ENCODE measurements at regions not wholly inside any gene's neighbourhood (a gene's known extent, or its start where the extent isn't known, plus 50 kb on each side); places are given as distances from the start of the nearest gene placed in this dataset.

GRCh38 chr9:32698706-32699277 lies 63.3 kb upstream of the TAF1L start:
- Histone ChIP-seq H3K27me3 (replicated peaks in 1 of 2; ENCODE audit: control insufficient read depth in 2 of 2, extremely low read depth in 1 of 2, insufficient read depth in 2 of 2, low read length in 1 of 2) (peaks cover 0 to 7% of the 10 kb centered on the region in 2 experiments), H3K36me3 (ENCODE audit: control insufficient read depth in 2 of 2, extremely low read depth in 1 of 2, insufficient read depth in 1 of 2, low read length in 1 of 2) (no peaks in the 10 kb centered on the region), H3K4me3 (ENCODE audit: control insufficient read depth in 1 of 2, extremely low read depth in 1 of 2, low read length in 1 of 2) (no peak overlapping the region), H3K27ac (ENCODE audit: low read length) (no peak overlapping the region), H3K4me1 (ENCODE audit: control insufficient read depth in 1 of 2, extremely low read depth in 1 of 2, insufficient read depth in 2 of 2, low read length in 2 of 2) (no peaks in the 10 kb centered on the region), H3K9me3 (no peaks in the 10 kb centered on the region)
- ChIA-PET POLR2A (no interaction called here), CTCF (no interaction called here)
- Mint-ChIP-seq H3K4me1 (no peaks in the 10 kb centered on the region), H3K4me3 (no peak overlapping the region), H3K27me3 (peaks cover 0 to 5% of the 10 kb centered on the region in 2 donors), H3K36me3 (no peaks in the 10 kb centered on the region), H3K27ac (no peak overlapping the region), H3K9me3 (no peaks in the 10 kb centered on the region)
- no peak for ATAC-seq (replicated peaks in 1 of 4)
- WGBS (ENCODE audit: insufficient coverage): 72% methylated on average over 5 of the region's 9 CpGs
- DNase-seq: no peak

- H3K27ac ChIP-seq (ENCODE audit: low read length): no peak overlapping the region
- Mint-ChIP-seq H3K27me3 (peaks cover 3 to 6% of the 10 kb centered on the region in 2 donors), H3K4me1 (no peaks in the 10 kb centered on the region), H3K4me3 (no peak overlapping the region), H3K36me3 (no peaks in the 10 kb centered on the region), H3K9me3 (no peaks in the 10 kb centered on the region), H3K27ac (no peak overlapping the region)
- H3K4me3 ChIP-seq (ENCODE audit: control insufficient read depth in 1 of 2, extremely low read depth in 1 of 2, low read length in 1 of 2): no peak overlapping the region
- no peaks in the 10 kb centered on the region for H3K9me3 ChIP-seq
- H3K36me3 ChIP-seq (ENCODE audit: control insufficient read depth in 2 of 2, extremely low read depth in 1 of 2, insufficient read depth in 1 of 2, low read length in 1 of 2): no peaks in the 10 kb centered on the region
- no peak for ATAC-seq (replicated peaks in 1 of 4)
- ChIA-PET CTCF (interaction anchor here in 1 of 2 donors (0.6 kb wide), 1 partner anchor 9 kb away, joined by 3 read pairs; no protein-coding TSS in a partner anchor), POLR2A (no interaction called here)
- 92% methylated on average over 2 of the region's 5 CpGs for WGBS (ENCODE audit: insufficient coverage)
- H3K4me1 ChIP-seq (ENCODE audit: control insufficient read depth in 1 of 2, extremely low read depth in 1 of 2, insufficient read depth in 2 of 2, low read length in 2 of 2): no peaks in the 10 kb centered on the region
- DNase-seq: no peak
- peaks cover 0 to 7% of the 10 kb centered on the region in 2 experiments for H3K27me3 ChIP-seq (replicated peaks in 1 of 2; ENCODE audit: control insufficient read depth in 2 of 2, extremely low read depth in 1 of 2, insufficient read depth in 2 of 2, low read length in 1 of 2)
Observed at GRCh38 chr9:32701321-32702022, 66.0 kb upstream of the TAF1L start.

DNA sequence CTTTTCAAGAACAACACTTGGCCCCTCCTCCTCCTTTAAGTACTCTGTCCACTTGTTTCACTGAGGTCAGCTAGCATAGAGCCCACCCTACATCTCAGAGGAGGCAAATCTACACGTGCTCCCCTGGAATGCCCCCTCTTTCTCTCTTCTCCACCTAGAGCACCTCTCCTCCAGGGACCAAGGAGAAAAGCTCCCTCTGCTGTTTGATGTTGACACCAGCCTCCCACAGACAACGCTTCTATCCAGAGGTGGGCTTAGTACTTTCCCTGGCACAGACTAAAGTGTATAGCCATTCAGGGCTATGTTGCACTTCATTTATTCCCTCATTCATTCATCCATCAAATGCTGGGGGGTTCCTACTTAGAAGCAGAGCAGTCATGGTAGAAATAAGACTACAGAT lies 68.2 kb upstream of the TAF1L start:
- WGBS (ENCODE audit: insufficient coverage): no CpG with 5 or more reads among the region's 2 CpGs
- ATAC-seq (replicated peaks in 1 of 4): no peak
- Histone ChIP-seq H3K27ac (ENCODE audit: low read length) (no peak overlapping the region), H3K9me3 (no peaks in the 10 kb centered on the region), H3K27me3 (replicated peaks in 1 of 2; ENCODE audit: control insufficient read depth in 2 of 2, extremely low read depth in 1 of 2, insufficient read depth in 2 of 2, low read length in 1 of 2) (peaks cover 0 to 7% of the 10 kb centered on the region in 2 experiments), H3K4me1 (ENCODE audit: control insufficient read depth in 1 of 2, extremely low read depth in 1 of 2, insufficient read depth in 2 of 2, low read length in 2 of 2) (no peaks in the 10 kb centered on the region), H3K36me3 (ENCODE audit: control insufficient read depth in 2 of 2, extremely low read depth in 1 of 2, insufficient read depth in 1 of 2, low read length in 1 of 2) (no peaks in the 10 kb centered on the region), H3K4me3 (ENCODE audit: control insufficient read depth in 1 of 2, extremely low read depth in 1 of 2, low read length in 1 of 2) (no peak overlapping the region)
- Mint-ChIP-seq H3K4me3 (no peak overlapping the region), H3K36me3 (no peaks in the 10 kb centered on the region), H3K9me3 (no peaks in the 10 kb centered on the region), H3K4me1 (no peaks in the 10 kb centered on the region), H3K27me3 (peaks cover 3 to 9% of the 10 kb centered on the region in 2 donors), H3K27ac (no peak overlapping the region)
- no peak for DNase-seq
- ChIA-PET CTCF (no interaction called here), POLR2A (no interaction called here)

DNA sequence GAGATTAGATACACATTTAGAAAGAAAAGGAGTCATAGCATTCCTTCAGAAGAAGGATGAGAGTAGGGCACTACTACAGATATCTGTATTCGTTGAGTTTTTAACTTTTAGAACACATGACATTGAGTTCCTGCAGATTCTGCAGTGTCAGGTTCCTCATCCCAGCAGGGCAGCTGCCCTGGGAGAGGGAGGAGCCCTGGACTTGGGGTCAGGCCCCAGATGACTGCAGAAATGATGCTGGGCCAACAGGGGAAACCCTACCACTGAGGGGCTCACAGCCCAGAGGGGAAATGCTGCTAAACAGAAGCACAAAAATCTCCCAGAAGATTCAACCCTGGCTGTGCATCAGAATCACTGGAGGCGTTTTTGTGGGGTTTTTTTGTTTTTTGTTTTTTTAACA lies 68.9 kb upstream of the TAF1L start:
- peaks cover 7 to 9% of the 10 kb centered on the region in 2 donors for H3K27me3 Mint-ChIP-seq
- no peaks in the 10 kb centered on the region for H3K4me1 ChIP-seq (ENCODE audit: control insufficient read depth in 1 of 2, extremely low read depth in 1 of 2, insufficient read depth in 2 of 2, low read length in 2 of 2)
- peaks cover 0 to 7% of the 10 kb centered on the region in 2 experiments for H3K27me3 ChIP-seq (replicated peaks in 1 of 2; ENCODE audit: control insufficient read depth in 2 of 2, extremely low read depth in 1 of 2, insufficient read depth in 2 of 2, low read length in 1 of 2)
- no CpG with 5 or more reads among the region's 2 CpGs for whole genome bisulfite sequencing (ENCODE audit: insufficient coverage)
- ChIA-PET POLR2A (no interaction called here), CTCF (no interaction called here)
- H3K36me3 Mint-ChIP-seq: no peaks in the 10 kb centered on the region
- no peaks in the 10 kb centered on the region for H3K9me3 Mint-ChIP-seq
- no peaks in the 10 kb centered on the region for H3K9me3 ChIP-seq
- no peaks in the 10 kb centered on the region for H3K4me1 Mint-ChIP-seq
- DNase-seq: no peak
- H3K4me3 Mint-ChIP-seq: no peak overlapping the region
- no peak for ATAC-seq (replicated peaks in 1 of 4)
- H3K27ac ChIP-seq (ENCODE audit: low read length): no peak overlapping the region
- no peaks in the 10 kb centered on the region for H3K36me3 ChIP-seq (ENCODE audit: control insufficient read depth in 2 of 2, extremely low read depth in 1 of 2, insufficient read depth in 1 of 2, low read length in 1 of 2)
- H3K4me3 ChIP-seq (ENCODE audit: control insufficient read depth in 1 of 2, extremely low read depth in 1 of 2, low read length in 1 of 2): no peak overlapping the region
- no peak overlapping the region for H3K27ac Mint-ChIP-seq

- ATAC-seq (replicated peaks in 1 of 4): no peak
- Mint-ChIP-seq H3K4me1 (no peaks in the 10 kb centered on the region), H3K4me3 (no peak overlapping the region), H3K36me3 (no peaks in the 10 kb centered on the region), H3K9me3 (peaks cover 0 to 2% (median 0%) of the 10 kb centered on the region in 3 donors), H3K27ac (no peak overlapping the region), H3K27me3 (peaks cover 7 to 9% of the 10 kb centered on the region in 2 donors)
- Histone ChIP-seq H3K4me1 (ENCODE audit: control insufficient read depth in 1 of 2, extremely low read depth in 1 of 2, insufficient read depth in 2 of 2, low read length in 2 of 2) (no peaks in the 10 kb centered on the region), H3K36me3 (ENCODE audit: control insufficient read depth in 2 of 2, extremely low read depth in 1 of 2, insufficient read depth in 1 of 2, low read length in 1 of 2) (no peaks in the 10 kb centered on the region), H3K4me3 (ENCODE audit: control insufficient read depth in 1 of 2, extremely low read depth in 1 of 2, low read length in 1 of 2) (no peak overlapping the region), H3K27me3 (replicated peaks in 1 of 2; ENCODE audit: control insufficient read depth in 2 of 2, extremely low read depth in 1 of 2, insufficient read depth in 2 of 2, low read length in 1 of 2) (peaks cover 0 to 7% of the 10 kb centered on the region in 2 experiments), H3K27ac (ENCODE audit: low read length) (no peak overlapping the region), H3K9me3 (no peaks in the 10 kb centered on the region)
- POLR2A ChIA-PET: no interaction called here
- 80% methylated on average over 5 of the region's 5 CpGs for whole genome bisulfite sequencing (ENCODE audit: insufficient coverage)
- DNase-seq: no peak
- CTCF ChIA-PET: no interaction called here
Observed at GRCh38 chr9:32705059-32705458, 69.6 kb upstream of the TAF1L start.

DNA sequence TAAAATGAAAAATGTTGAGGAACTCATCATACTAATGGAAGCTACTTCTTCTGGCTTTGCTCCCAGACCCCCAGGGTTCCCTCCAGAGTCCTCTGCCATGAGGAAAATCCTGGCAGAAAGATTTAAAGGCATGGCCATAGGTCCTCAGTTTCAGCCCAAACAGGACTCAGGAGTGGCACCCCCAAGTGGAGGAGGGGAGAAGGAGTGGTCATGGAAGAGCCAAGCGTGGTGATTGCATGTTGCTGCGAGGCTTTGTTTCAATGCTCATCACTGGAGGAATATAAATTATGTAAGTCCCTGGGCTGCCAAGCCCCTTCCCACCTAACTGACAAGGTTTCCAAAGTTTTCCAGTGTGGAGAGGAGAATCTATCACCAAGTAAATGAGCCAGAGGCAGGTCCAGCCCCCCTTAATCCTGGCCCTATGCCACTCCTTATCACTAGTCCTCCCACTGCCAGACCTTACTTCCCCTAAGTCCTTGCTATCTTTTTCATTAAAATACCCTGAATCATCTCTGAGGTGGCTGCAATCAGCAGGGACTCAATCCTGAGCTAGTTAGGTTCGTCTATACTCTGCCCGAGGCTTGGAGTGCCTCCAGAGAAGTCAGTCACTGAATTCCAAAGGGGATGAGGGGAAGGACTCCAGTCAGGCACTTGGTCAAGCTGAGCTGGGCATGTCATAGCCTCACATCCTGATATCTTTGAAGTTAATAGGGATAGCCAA lies 70.7 kb upstream of the TAF1L start:
- Histone ChIP-seq H3K4me3 (ENCODE audit: control insufficient read depth in 1 of 2, extremely low read depth in 1 of 2, low read length in 1 of 2) (no peak overlapping the region), H3K9me3 (no peaks in the 10 kb centered on the region), H3K36me3 (ENCODE audit: control insufficient read depth in 2 of 2, extremely low read depth in 1 of 2, insufficient read depth in 1 of 2, low read length in 1 of 2) (no peaks in the 10 kb centered on the region), H3K27me3 (replicated peaks in 1 of 2; ENCODE audit: control insufficient read depth in 2 of 2, extremely low read depth in 1 of 2, insufficient read depth in 2 of 2, low read length in 1 of 2) (peaks cover 0 to 7% of the 10 kb centered on the region in 2 experiments), H3K4me1 (ENCODE audit: control insufficient read depth in 1 of 2, extremely low read depth in 1 of 2, insufficient read depth in 2 of 2, low read length in 2 of 2) (no peaks in the 10 kb centered on the region), H3K27ac (ENCODE audit: low read length) (no peak overlapping the region)
- no peak for DNase-seq
- H3K4me3 Mint-ChIP-seq: no peak overlapping the region
- H3K27me3 Mint-ChIP-seq: peaks cover 7 to 11% of the 10 kb centered on the region in 2 donors
- POLR2A ChIA-PET: no interaction called here
- CTCF ChIA-PET: no interaction called here
- ATAC-seq (replicated peaks in 1 of 4): no peak
- no peaks in the 10 kb centered on the region for H3K4me1 Mint-ChIP-seq
- no CpG with 5 or more reads among the region's 4 CpGs for WGBS (ENCODE audit: insufficient coverage)
- H3K27ac Mint-ChIP-seq: no peak overlapping the region
- H3K9me3 Mint-ChIP-seq: peaks cover 0 to 4% (median 0%) of the 10 kb centered on the region in 3 donors
- no peaks in the 10 kb centered on the region for H3K36me3 Mint-ChIP-seq

Measured in T-cell (primary cell).